Panc1 (cell line): ENCODE measurements at regions not wholly inside any gene's neighbourhood (a gene's known extent, or its start where the extent isn't known, plus 50 kb on each side); places are given as distances from the start of the nearest gene placed in this dataset.

Experiments used
- TCF7L2 ChIP-seq: IDR thresholded peaks from 2 replicates; pipeline ENCODE4 v1.6.1; 2011; ENCODE audit warnings: mild to moderate bottlenecking, low read depth, low read length, inconsistent platforms
- TF ChIP-seq, protein P1 (sequence below): fragments of 450-650 bp; IDR thresholded peaks from 2 replicates; pipeline ENCODE4 v1.5.1; 2017; ENCODE audit warnings: mild to moderate bottlenecking
- TF ChIP-seq, protein P2 (sequence below), 2 experiments: IDR thresholded peaks; 2 replicates each; pipeline ENCODE4 v1.6.1; 2011 to 2012; ENCODE audit warnings: low read depth in 2 of 2, control low read depth in 1 of 2, low read length in 1 of 2, mild to moderate bottlenecking in 1 of 2, moderate library complexity in 1 of 2; ENCODE audit not compliant: insufficient read depth in 1 of 2

DNA sequence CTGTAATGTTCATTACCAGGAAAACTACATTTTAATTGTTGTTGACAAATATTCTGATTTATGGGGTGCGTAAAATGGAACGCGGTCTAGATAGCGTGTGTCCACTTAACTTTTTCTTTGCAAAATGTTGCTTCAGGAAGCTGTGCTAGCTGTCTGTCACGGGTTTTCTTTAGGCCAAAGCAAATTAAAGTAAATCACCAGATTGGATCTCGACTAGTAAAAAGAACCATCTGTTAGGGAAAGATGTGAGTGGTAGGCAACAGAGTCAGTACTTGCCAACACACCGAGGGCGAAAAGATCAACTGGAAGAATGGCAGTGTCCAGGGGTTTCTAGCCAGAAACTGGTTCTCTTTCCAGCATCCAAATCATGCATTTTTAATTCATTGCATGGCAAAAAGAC is 404.9 kb upstream of the TMPO start:
- TF ChIP-seq TCF7L2 = no peak
- TF ChIP-seq, protein P1, sequence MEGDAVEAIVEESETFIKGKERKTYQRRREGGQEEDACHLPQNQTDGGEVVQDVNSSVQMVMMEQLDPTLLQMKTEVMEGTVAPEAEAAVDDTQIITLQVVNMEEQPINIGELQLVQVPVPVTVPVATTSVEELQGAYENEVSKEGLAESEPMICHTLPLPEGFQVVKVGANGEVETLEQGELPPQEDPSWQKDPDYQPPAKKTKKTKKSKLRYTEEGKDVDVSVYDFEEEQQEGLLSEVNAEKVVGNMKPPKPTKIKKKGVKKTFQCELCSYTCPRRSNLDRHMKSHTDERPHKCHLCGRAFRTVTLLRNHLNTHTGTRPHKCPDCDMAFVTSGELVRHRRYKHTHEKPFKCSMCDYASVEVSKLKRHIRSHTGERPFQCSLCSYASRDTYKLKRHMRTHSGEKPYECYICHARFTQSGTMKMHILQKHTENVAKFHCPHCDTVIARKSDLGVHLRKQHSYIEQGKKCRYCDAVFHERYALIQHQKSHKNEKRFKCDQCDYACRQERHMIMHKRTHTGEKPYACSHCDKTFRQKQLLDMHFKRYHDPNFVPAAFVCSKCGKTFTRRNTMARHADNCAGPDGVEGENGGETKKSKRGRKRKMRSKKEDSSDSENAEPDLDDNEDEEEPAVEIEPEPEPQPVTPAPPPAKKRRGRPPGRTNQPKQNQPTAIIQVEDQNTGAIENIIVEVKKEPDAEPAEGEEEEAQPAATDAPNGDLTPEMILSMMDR = no peak
- TF ChIP-seq, protein P2, sequence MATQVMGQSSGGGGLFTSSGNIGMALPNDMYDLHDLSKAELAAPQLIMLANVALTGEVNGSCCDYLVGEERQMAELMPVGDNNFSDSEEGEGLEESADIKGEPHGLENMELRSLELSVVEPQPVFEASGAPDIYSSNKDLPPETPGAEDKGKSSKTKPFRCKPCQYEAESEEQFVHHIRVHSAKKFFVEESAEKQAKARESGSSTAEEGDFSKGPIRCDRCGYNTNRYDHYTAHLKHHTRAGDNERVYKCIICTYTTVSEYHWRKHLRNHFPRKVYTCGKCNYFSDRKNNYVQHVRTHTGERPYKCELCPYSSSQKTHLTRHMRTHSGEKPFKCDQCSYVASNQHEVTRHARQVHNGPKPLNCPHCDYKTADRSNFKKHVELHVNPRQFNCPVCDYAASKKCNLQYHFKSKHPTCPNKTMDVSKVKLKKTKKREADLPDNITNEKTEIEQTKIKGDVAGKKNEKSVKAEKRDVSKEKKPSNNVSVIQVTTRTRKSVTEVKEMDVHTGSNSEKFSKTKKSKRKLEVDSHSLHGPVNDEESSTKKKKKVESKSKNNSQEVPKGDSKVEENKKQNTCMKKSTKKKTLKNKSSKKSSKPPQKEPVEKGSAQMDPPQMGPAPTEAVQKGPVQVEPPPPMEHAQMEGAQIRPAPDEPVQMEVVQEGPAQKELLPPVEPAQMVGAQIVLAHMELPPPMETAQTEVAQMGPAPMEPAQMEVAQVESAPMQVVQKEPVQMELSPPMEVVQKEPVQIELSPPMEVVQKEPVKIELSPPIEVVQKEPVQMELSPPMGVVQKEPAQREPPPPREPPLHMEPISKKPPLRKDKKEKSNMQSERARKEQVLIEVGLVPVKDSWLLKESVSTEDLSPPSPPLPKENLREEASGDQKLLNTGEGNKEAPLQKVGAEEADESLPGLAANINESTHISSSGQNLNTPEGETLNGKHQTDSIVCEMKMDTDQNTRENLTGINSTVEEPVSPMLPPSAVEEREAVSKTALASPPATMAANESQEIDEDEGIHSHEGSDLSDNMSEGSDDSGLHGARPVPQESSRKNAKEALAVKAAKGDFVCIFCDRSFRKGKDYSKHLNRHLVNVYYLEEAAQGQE (IDR thresholded peaks at IDR 0.05; ENCODE audit: insufficient read depth in 1 of 2, low read depth in 2 of 2, low read length in 1 of 2) = no peak
